GM18498 (cell line): ENCODE measurements at regions not wholly inside any gene's neighbourhood (a gene's known extent, or its start where the extent isn't known, plus 50 kb on each side); places are given as distances from the start of the nearest gene placed in this dataset.

Experiments used
- ATAC-seq: cut with Tn5 transposase; IDR thresholded peaks from one replicate; pipeline ENCODE4 v1.9.1; 2021; ENCODE audit warnings: mild to moderate bottlenecking, moderate library complexity; ENCODE audit not compliant: unreplicated experiment

- no peak for ATAC-seq
Observed at GRCh38 chr5:116703941-116704340, 129.3 kb upstream of the SEMA6A start.

GRCh38 chr5:116703328-116703727 lies 128.7 kb upstream of the SEMA6A start:
- ATAC-seq, result no peak

- ATAC-seq, result peak; percentile 48
Observed at GRCh38 chr5:116702776-116703175, 128.2 kb upstream of the SEMA6A start.

- ATAC-seq, result no peak
Observed at GRCh38 chr5:116699332-116699731, 124.7 kb upstream of the SEMA6A start.

GRCh38 chr5:116696366-116696765 lies 121.7 kb upstream of the SEMA6A start:
- peak; percentile 71 for ATAC-seq

- ATAC-seq, result no peak
Observed at GRCh38 chr5:116695681-116696080, 121.1 kb upstream of the SEMA6A start.

GRCh38 chr5:116686438-116686837 lies 111.8 kb upstream of the SEMA6A start:
- no peak for ATAC-seq

GRCh38 chr5:116685931-116686330 lies 111.3 kb upstream of the SEMA6A start:
- ATAC-seq, result no peak

- no peak for ATAC-seq
Observed at GRCh38 chr5:116685069-116685468, 110.4 kb upstream of the SEMA6A start.

GRCh38 chr5:116681334-116682013 lies 106.9 kb upstream of the SEMA6A start:
- peak; percentile 98 for ATAC-seq

GRCh38 chr5:116675626-116675910 lies 100.9 kb upstream of the SEMA6A start:
- no peak for ATAC-seq

GRCh38 chr5:116674881-116675625 lies 100.4 kb upstream of the SEMA6A start:
- ATAC-seq, result no peak

GRCh38 chr5:116673453-116673852 lies 98.8 kb upstream of the SEMA6A start:
- ATAC-seq, result no peak

GRCh38 chr5:116672203-116672602 lies 97.6 kb upstream of the SEMA6A start:
- ATAC-seq, result no peak

GRCh38 chr5:116671211-116671736 lies 96.7 kb upstream of the SEMA6A start:
- peak; percentile 98 for ATAC-seq

GRCh38 chr5:116669261-116670031 lies 94.8 kb upstream of the SEMA6A start:
- no peak for ATAC-seq

- no peak for ATAC-seq
Observed at GRCh38 chr5:116668390-116668789, 93.8 kb upstream of the SEMA6A start.

- ATAC-seq, result no peak
Observed at GRCh38 chr5:116666901-116667300, 92.3 kb upstream of the SEMA6A start.

- no peak for ATAC-seq
Observed at GRCh38 chr5:116664988-116665387, 90.4 kb upstream of the SEMA6A start.

GRCh38 chr5:116663081-116663480 lies 88.5 kb upstream of the SEMA6A start:
- no peak for ATAC-seq

GRCh38 chr5:116661419-116661818 lies 86.8 kb upstream of the SEMA6A start:
- ATAC-seq, result no peak

GRCh38 chr5:116660929-116661328 lies 86.3 kb upstream of the SEMA6A start:
- ATAC-seq, result no peak
